GM12891 (cell line): ENCODE measurements at regions not wholly inside any gene's neighbourhood (a gene's known extent, or its start where the extent isn't known, plus 50 kb on each side); places are given as distances from the start of the nearest gene placed in this dataset.

ENCODE experiments used
- POLR2A ChIP-seq: IDR thresholded peaks from 2 replicates; pipeline ENCODE4 v1.6.1; 2011; ENCODE audit warnings: low read depth, low read length, control low read depth
- POLR2AphosphoS5 ChIP-seq: IDR thresholded peaks from 2 replicates; pipeline ENCODE4 v1.6.1; 2011; ENCODE audit warnings: low read depth, low read length, control low read depth

GRCh38 chr6:8844968-8845367 lies 409.6 kb upstream of the SLC35B3 start:
- TF ChIP-seq POLR2AphosphoS5 (no peak), POLR2A (no peak)
